Osteocyte (in vitro differentiated cells): ENCODE measurements at regions not wholly inside any gene's neighbourhood (a gene's known extent, or its start where the extent isn't known, plus 50 kb on each side); places are given as distances from the start of the nearest gene placed in this dataset.

Experiments
- DNase-seq: peaks from one replicate; pipeline ENCODE4 v3.0.0; 2021; ENCODE audit warnings: mixed read lengths; ENCODE audit not compliant: unreplicated experiment; ENCODE audit errors: extremely low spot score
- H3K27ac Mint-ChIP-seq: one replicate; pipeline ENCODE4 v1.8.0; 2021; ENCODE audit warnings: mild to moderate bottlenecking, mixed read lengths; ENCODE audit not compliant: unreplicated experiment
- H3K27me3 Mint-ChIP-seq: one replicate; pipeline ENCODE4 v1.8.0; 2021; ENCODE audit warnings: mixed read lengths; ENCODE audit not compliant: unreplicated experiment
- H3K36me3 Mint-ChIP-seq: one replicate; pipeline ENCODE4 v1.8.0; 2021; ENCODE audit warnings: mixed read lengths; ENCODE audit not compliant: unreplicated experiment
- H3K4me1 Mint-ChIP-seq: one replicate; pipeline ENCODE4 v1.8.0; 2021; ENCODE audit warnings: mixed read lengths; ENCODE audit not compliant: unreplicated experiment
- H3K4me3 Mint-ChIP-seq: one replicate; pipeline ENCODE4 v1.8.0; 2021; ENCODE audit warnings: mild to moderate bottlenecking, moderate library complexity, mixed read lengths; ENCODE audit not compliant: unreplicated experiment
- H3K9me3 Mint-ChIP-seq: one replicate; pipeline ENCODE4 v1.8.0; 2021; ENCODE audit warnings: mixed read lengths; ENCODE audit not compliant: unreplicated experiment
- CTCF ChIP-seq: fragments of 200-600 bp; sonication (generic); IDR thresholded peaks from 2 replicates; pipeline ENCODE4 v1.5.0; 2021; ENCODE audit warnings: antibody characterized with exemption, mild to moderate bottlenecking, moderate library complexity

- TF ChIP-seq CTCF = no peak
- peaks cover 3% of the 10 kb centered on the region for H3K9me3 Mint-ChIP-seq
- H3K27ac Mint-ChIP-seq = no peak overlapping the region
These were observed 86.8 kb upstream of the ANKRD10 start for GRCh38 chr13:111001636-111002035.

GRCh38 chr13:110993788-110994187 is 78.9 kb upstream of the ANKRD10 start:
- peaks cover 41% of the 10 kb centered on the region for H3K27me3 Mint-ChIP-seq
- no peak for DNase-seq
- no peak for TF ChIP-seq CTCF
- peaks cover 17% of the 10 kb centered on the region for H3K9me3 Mint-ChIP-seq
- no peak overlapping the region for H3K4me3 Mint-ChIP-seq
- H3K36me3 Mint-ChIP-seq = peaks cover 10% of the 10 kb centered on the region
- H3K27ac Mint-ChIP-seq = no peak overlapping the region
- H3K4me1 Mint-ChIP-seq = peaks cover 21% of the 10 kb centered on the region

More at GRCh38 chr13:111001636-111002035, 86.8 kb upstream of the ANKRD10 start:
- Mint-ChIP-seq H3K4me1 (peaks cover 18% of the 10 kb centered on the region), H3K4me3 (no peak overlapping the region), H3K36me3 (peaks cover 3% of the 10 kb centered on the region), H3K27me3 (peaks cover 25% of the 10 kb centered on the region)
- DNase-seq = no peak

GRCh38 chr13:110991991-110992508 is 77.2 kb upstream of the ANKRD10 start:
- Mint-ChIP-seq H3K4me1 (peaks cover 31% of the 10 kb centered on the region), H3K9me3 (peaks cover 27% of the 10 kb centered on the region), H3K36me3 (peaks cover 10% of the 10 kb centered on the region), H3K27me3 (peaks cover 24% of the 10 kb centered on the region), H3K4me3 (no peak overlapping the region), H3K27ac (no peak overlapping the region)
- no peak for DNase-seq
- TF ChIP-seq CTCF = no peak

- TF ChIP-seq CTCF = no peak
- no peak for DNase-seq
- H3K4me1 Mint-ChIP-seq = peaks cover 51% of the 10 kb centered on the region
- no peaks in the 10 kb centered on the region for H3K27me3 Mint-ChIP-seq
- peaks cover 16% of the 10 kb centered on the region for H3K9me3 Mint-ChIP-seq
- peak overlapping the region; percentile 86 for H3K27ac Mint-ChIP-seq
- peak overlapping the region; percentile 27 for H3K4me3 Mint-ChIP-seq
- peaks cover 2% of the 10 kb centered on the region for H3K36me3 Mint-ChIP-seq
These were observed 74.5 kb upstream of the ANKRD10 start for GRCh38 chr13:110989331-110989730.

- H3K27ac Mint-ChIP-seq = peak overlapping the region; percentile 27
- DNase-seq = no peak
- H3K4me1 Mint-ChIP-seq = peaks cover 59% of the 10 kb centered on the region
- H3K4me3 Mint-ChIP-seq = no peak overlapping the region
- peaks cover 3% of the 10 kb centered on the region for H3K36me3 Mint-ChIP-seq
- no peak for TF ChIP-seq CTCF
- peaks cover 16% of the 10 kb centered on the region for H3K9me3 Mint-ChIP-seq
- H3K27me3 Mint-ChIP-seq = peaks cover 15% of the 10 kb centered on the region
These were observed 70.7 kb upstream of the ANKRD10 start for GRCh38 chr13:110985541-110985940.
